Upper lobe of right lung (tissue), 1 donor: ENCODE measurements at regions not wholly inside any gene's neighbourhood (a gene's known extent, or its start where the extent isn't known, plus 50 kb on each side); places are given as distances from the start of the nearest gene placed in this dataset.

Source experiments
- ATAC-seq: fragments of 200-7000 bp; cut with Tn5 transposase; one replicate; pipeline ENCODE4 v1.9.1; 2020; ENCODE audit warnings: mild to moderate bottlenecking, moderate library complexity
- DNase-seq: peaks from one replicate; pipeline ENCODE4 v3.0.0-alpha.2; 2020
- H3K27ac ChIP-seq: fragments of 200-600 bp; one replicate; pipeline ENCODE4 v1.8.0; 2022
- H3K27me3 ChIP-seq: fragments of 200-600 bp; one replicate; pipeline ENCODE4 v1.8.0; 2022; ENCODE audit warnings: mild to moderate bottlenecking
- H3K36me3 ChIP-seq: fragments of 200-600 bp; one replicate; pipeline ENCODE4 v1.8.0; 2022
- H3K4me1 ChIP-seq: fragments of 200-600 bp; one replicate; pipeline ENCODE4 v1.8.0; 2022
- H3K4me3 ChIP-seq: fragments of 200-600 bp; one replicate; pipeline ENCODE4 v1.8.0; 2022; ENCODE audit warnings: mild to moderate bottlenecking
- H3K9me3 ChIP-seq: fragments of 200-600 bp; one replicate; pipeline ENCODE4 v1.8.0; 2022
- CTCF ChIP-seq: fragments of 200-600 bp; IDR thresholded peaks from one replicate; pipeline ENCODE4 v1.8.0; 2022; ENCODE audit warnings: antibody characterized with exemption
- intact Hi-C: fragments of 100-400 bp; cut with DNase I; formaldehyde crosslinking; loops from one replicate; pipeline ENCODE4 v1.11.0; 2022
- donor health status: DM: no; HTN: yes; CAD: no; lungs with severe emphysema.

- no peak for TF ChIP-seq CTCF
- no peaks in the 10 kb centered on the region for H3K9me3 ChIP-seq
- intact Hi-C loops = no loop called here
- no peak overlapping the region for H3K4me3 ChIP-seq
- H3K4me1 ChIP-seq = no peaks in the 10 kb centered on the region
- DNase-seq (no peak), ATAC-seq (peak; percentile 73)
- H3K36me3 ChIP-seq = no peaks in the 10 kb centered on the region
- no peaks in the 10 kb centered on the region for H3K27me3 ChIP-seq
- H3K27ac ChIP-seq = no peak overlapping the region
Measured at GRCh38 chr10:120746001-120746777, 105.0 kb upstream of the WDR11 start.

DNA sequence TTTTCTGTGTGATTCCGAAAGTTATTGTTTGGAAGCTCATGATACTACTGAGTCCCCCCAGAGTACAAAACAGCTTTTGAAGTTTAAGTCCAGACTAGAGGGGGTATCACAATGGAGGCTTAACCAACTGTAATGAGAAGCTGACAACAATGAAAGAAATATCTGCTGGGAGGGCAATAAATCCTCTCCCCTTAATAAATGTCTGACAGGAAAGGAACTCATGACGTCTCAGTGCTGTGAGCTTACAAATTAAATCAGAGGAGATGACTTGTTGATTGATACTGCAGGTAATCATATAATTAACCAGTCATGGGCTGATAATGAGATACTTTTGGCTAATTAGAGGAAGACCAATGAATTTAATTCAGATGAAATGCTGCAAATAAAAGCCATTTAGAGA is 102.6 kb upstream of the WDR11 start:
- H3K36me3 ChIP-seq = no peaks in the 10 kb centered on the region
- H3K9me3 ChIP-seq = no peaks in the 10 kb centered on the region
- H3K4me3 ChIP-seq = no peak overlapping the region
- ATAC-seq (no peak), DNase-seq (no peak)
- no peaks in the 10 kb centered on the region for H3K27me3 ChIP-seq
- intact Hi-C loops = no loop called here
- no peaks in the 10 kb centered on the region for H3K4me1 ChIP-seq
- TF ChIP-seq CTCF = no peak
- no peak overlapping the region for H3K27ac ChIP-seq

DNA sequence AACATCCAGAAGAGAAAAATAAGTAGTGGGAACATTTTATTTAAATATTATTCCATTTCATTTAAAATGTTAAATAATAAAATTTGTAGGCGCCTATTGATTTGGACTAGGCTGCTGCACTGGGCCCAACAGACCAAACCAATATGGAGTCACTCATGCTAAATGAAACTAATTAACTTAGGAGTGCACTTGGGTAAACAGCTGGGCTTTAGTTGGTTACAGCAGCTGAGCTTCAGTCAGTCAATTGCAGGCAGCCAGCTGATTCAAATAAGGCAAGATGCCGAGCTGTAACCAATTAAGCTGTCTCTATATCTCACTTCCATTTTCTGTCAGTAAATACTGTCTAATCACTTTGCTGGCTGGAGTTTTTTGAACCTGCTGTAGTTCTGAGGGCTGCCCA is 102.1 kb upstream of the WDR11 start:
- intact Hi-C loops = no loop called here
- H3K4me3 ChIP-seq = no peak overlapping the region
- H3K4me1 ChIP-seq = no peaks in the 10 kb centered on the region
- H3K27me3 ChIP-seq = no peaks in the 10 kb centered on the region
- no peak overlapping the region for H3K27ac ChIP-seq
- no peaks in the 10 kb centered on the region for H3K36me3 ChIP-seq
- DNase-seq (no peak), ATAC-seq (no peak)
- no peaks in the 10 kb centered on the region for H3K9me3 ChIP-seq
- no peak for TF ChIP-seq CTCF

GRCh38 chr10:120749856-120750566 is 101.2 kb upstream of the WDR11 start:
- Histone ChIP-seq H3K4me1 (no peaks in the 10 kb centered on the region), H3K4me3 (no peak overlapping the region), H3K27ac (no peak overlapping the region), H3K36me3 (no peaks in the 10 kb centered on the region), H3K27me3 (no peaks in the 10 kb centered on the region), H3K9me3 (no peaks in the 10 kb centered on the region)
- intact Hi-C loops = no loop called here
- peak; percentile 93 for ATAC-seq
- TF ChIP-seq CTCF = no peak
- DNase-seq = no peak

GRCh38 chr10:120755771-120756170 is 95.4 kb upstream of the WDR11 start:
- H3K27me3 ChIP-seq = no peaks in the 10 kb centered on the region
- no peaks in the 10 kb centered on the region for H3K36me3 ChIP-seq
- no peaks in the 10 kb centered on the region for H3K9me3 ChIP-seq
- no peak overlapping the region for H3K4me3 ChIP-seq
- H3K4me1 ChIP-seq = no peaks in the 10 kb centered on the region
- H3K27ac ChIP-seq = no peak overlapping the region
- intact Hi-C loops = no loop called here
- ATAC-seq (no peak), DNase-seq (no peak)
- no peak for TF ChIP-seq CTCF
